ENCODE measurements at regions not wholly inside any gene's neighbourhood (a gene's known extent, or its start where the extent isn't known, plus 50 kb on each side); places are given as distances from the start of the nearest gene placed in this dataset.

DNA sequence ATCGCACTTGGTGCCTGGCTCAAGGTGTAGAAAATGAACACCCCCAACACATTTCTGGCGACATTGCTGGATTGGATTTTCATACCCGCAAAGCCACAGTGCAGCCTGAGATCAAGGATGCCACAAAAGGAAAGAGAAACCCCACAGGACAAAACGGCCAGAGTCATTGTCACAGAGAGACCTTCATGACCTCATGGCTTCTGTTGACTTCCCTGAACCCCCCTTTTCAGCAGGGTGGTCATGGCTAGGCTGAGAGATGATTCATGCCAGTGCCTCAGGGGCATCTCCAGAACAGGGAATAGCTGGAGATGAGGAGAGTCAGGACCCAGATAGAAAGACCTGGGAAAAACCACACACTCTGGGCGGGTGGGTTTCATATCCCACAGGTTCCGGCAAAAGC lies 122.0 kb downstream of the C16orf95 start:
- ChIA-PET POLR2A (no interaction called here), CTCF (no interaction called here)
- TF ChIP-seq REPIN1 (tag by site-specific recombination; IDR thresholded peaks at IDR 0.05; ENCODE audit: low read depth) (no peak), ZNF501 (tag by site-specific recombination; IDR thresholded peaks at IDR 0.05) (no peak), ZNF561 (tag by site-specific recombination; IDR thresholded peaks at IDR 0.05; ENCODE audit: borderline replicate concordance) (no peak), ZFHX2 (tag by site-specific recombination; conservative IDR thresholded peaks at IDR 0.05) (no peak), GLI4 (tag by site-specific recombination; IDR thresholded peaks at IDR 0.05) (no peak), INSM2 (tag by site-specific recombination; IDR thresholded peaks at IDR 0.05) (no peak), ZNF521 (tag by site-specific recombination; IDR thresholded peaks at IDR 0.05) (no peak), SP2 (tag by site-specific recombination; IDR thresholded peaks at IDR 0.05) (no peak), ZNF488 (tag by site-specific recombination; IDR thresholded peaks at IDR 0.05) (no peak), ZNF341 (tag by site-specific recombination; IDR thresholded peaks at IDR 0.05; ENCODE audit: low read depth) (no peak), ZNF433 (tag by site-specific recombination; IDR thresholded peaks at IDR 0.05; ENCODE audit: low read depth) (no peak)
- TF ChIP-seq, protein P1, sequence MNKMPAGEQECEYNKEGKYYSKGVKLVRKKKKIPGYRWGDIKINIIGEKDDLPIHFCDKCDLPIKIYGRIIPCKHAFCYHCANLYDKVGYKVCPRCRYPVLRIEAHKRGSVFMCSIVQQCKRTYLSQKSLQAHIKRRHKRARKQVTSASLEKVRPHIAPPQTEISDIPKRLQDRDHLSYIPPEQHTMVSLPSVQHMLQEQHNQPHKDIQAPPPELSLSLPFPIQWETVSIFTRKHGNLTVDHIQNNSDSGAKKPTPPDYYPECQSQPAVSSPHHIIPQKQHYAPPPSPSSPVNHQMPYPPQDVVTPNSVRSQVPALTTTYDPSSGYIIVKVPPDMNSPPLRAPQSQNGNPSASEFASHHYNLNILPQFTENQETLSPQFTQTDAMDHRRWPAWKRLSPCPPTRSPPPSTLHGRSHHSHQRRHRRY (tag by site-specific recombination; IDR thresholded peaks at IDR 0.05) = no peak
- TF ChIP-seq, protein P2, sequence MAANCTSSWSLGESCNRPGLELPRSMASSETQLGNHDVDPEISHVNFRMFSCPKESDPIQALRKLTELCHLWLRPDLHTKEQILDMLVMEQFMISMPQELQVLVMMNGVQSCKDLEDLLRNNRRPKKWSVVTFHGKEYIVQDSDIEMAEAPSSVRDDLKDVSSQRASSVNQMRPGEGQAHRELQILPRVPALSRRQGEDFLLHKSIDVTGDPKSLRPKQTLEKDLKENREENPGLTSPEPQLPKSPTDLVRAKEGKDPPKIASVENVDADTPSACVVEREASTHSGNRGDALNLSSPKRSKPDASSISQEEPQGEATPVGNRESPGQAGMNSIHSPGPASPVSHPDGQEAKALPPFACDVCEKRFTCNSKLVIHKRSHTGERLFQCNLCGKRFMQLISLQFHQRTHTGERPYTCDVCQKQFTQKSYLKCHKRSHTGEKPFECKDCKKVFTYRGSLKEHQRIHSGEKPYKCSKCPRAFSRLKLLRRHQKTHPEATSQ (tag by site-specific recombination; IDR thresholded peaks at IDR 0.05) = no peak
- H3K36me3 ChIP-seq (ENCODE audit: control insufficient read depth in 2 of 2, insufficient read depth in 1 of 2, low read length in 2 of 2) = no peaks in the 10 kb centered on the region
- H3K4me1 ChIP-seq (ENCODE audit: control insufficient read depth, insufficient read depth, low read length) = no peaks in the 10 kb centered on the region
- H3K4me3 ChIP-seq (ENCODE audit: low read depth, low read length) = no peak overlapping the region
- H3K27ac ChIP-seq (ENCODE audit: extremely low read depth, low read depth, low read length) = no peak overlapping the region
- H3K9me3 ChIP-seq (ENCODE audit: control insufficient read depth, insufficient read depth, low read depth, low read length) = no peaks in the 10 kb centered on the region

GRCh38 chr16:87196231-87196630 lies 121.0 kb downstream of the C16orf95 start:
- H3K9me3 ChIP-seq (ENCODE audit: control insufficient read depth, insufficient read depth, low read depth, low read length) = no peaks in the 10 kb centered on the region
- ChIA-PET POLR2A (no interaction called here), CTCF (no interaction called here)
- H3K27ac ChIP-seq (ENCODE audit: extremely low read depth, low read depth, low read length) = no peak overlapping the region
- no peaks in the 10 kb centered on the region for H3K36me3 ChIP-seq (ENCODE audit: control insufficient read depth in 2 of 2, insufficient read depth in 1 of 2, low read length in 2 of 2)
- no peak overlapping the region for H3K4me3 ChIP-seq (ENCODE audit: low read depth, low read length)
- TF ChIP-seq ZNF174 (tag by site-specific recombination; IDR thresholded peaks at IDR 0.05) (no peak), OSR2 (tag by site-specific recombination; IDR thresholded peaks at IDR 0.05) (no peak)
- H3K4me1 ChIP-seq (ENCODE audit: control insufficient read depth, insufficient read depth, low read length) = no peaks in the 10 kb centered on the region

DNA sequence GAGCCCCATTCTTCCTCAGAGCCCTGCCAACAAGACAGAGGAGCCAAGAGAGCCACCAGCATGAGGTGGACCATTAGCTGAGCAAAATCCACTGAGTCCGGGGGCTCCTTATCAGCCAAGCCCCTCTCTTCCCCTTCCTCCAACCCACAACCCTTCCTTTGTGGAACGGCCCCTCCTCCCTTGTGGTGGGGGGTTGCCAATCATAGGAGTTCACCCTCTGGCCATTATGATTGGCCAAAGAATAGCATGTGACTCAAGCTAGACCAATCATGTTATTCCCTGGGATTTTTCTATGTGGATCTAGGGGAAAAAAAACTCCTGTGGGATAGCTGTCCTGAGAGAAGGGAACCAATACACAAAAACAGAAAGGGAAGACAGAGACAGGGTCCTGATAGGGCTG lies 120.5 kb downstream of the C16orf95 start:
- CTCF ChIA-PET = no interaction called here

More for the DNA sequence above, 120.5 kb downstream of the C16orf95 start:
- H3K4me3 ChIP-seq (ENCODE audit: low read depth, low read length) = no peak overlapping the region
- no peaks in the 10 kb centered on the region for H3K9me3 ChIP-seq (ENCODE audit: control insufficient read depth, insufficient read depth, low read depth, low read length)
- no peaks in the 10 kb centered on the region for H3K36me3 ChIP-seq (ENCODE audit: control insufficient read depth in 2 of 2, insufficient read depth in 1 of 2, low read length in 2 of 2)
- POLR2A ChIA-PET = no interaction called here
- H3K27ac ChIP-seq (ENCODE audit: extremely low read depth, low read depth, low read length) = no peak overlapping the region
- H3K4me1 ChIP-seq (ENCODE audit: control insufficient read depth, insufficient read depth, low read length) = no peaks in the 10 kb centered on the region
- TF ChIP-seq SALL2 (tag by site-specific recombination; IDR thresholded peaks at IDR 0.05; ENCODE audit: borderline replicate concordance) = no peak
- no peak for TF ChIP-seq ZNF600 (tag by site-specific recombination; IDR thresholded peaks at IDR 0.05)
- no peak for TF ChIP-seq ZFP3 (tag by site-specific recombination; IDR thresholded peaks at IDR 0.05; ENCODE audit: low read depth)
- no peak for TF ChIP-seq ZNF501 (tag by site-specific recombination; IDR thresholded peaks at IDR 0.05)
- TF ChIP-seq ZNF37A (tag by site-specific recombination; IDR thresholded peaks at IDR 0.05) = no peak
- TF ChIP-seq, protein P3, sequence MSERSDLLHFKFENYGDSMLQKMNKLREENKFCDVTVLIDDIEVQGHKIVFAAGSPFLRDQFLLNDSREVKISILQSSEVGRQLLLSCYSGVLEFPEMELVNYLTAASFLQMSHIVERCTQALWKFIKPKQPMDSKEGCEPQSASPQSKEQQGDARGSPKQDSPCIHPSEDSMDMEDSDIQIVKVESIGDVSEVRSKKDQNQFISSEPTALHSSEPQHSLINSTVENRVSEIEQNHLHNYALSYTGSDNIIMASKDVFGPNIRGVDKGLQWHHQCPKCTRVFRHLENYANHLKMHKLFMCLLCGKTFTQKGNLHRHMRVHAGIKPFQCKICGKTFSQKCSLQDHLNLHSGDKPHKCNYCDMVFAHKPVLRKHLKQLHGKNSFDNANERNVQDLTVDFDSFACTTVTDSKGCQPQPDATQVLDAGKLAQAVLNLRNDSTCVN (tag by site-specific recombination; optimal IDR thresholded peaks at IDR 0.05) = no peak
- TF ChIP-seq KLF8 (tag by site-specific recombination; IDR thresholded peaks at IDR 0.05) = no peak
- TF ChIP-seq ZNF324 (tag by site-specific recombination; IDR thresholded peaks at IDR 0.05) = no peak
- TF ChIP-seq PRDM1 (tag by site-specific recombination; IDR thresholded peaks at IDR 0.05) = no peak
- no peak for TF ChIP-seq ZNF433 (tag by site-specific recombination; IDR thresholded peaks at IDR 0.05; ENCODE audit: low read depth)
- no peak for TF ChIP-seq TRIM28 (IDR thresholded peaks at IDR 0.05; ENCODE audit: borderline replicate concordance, low read length)
